ENCODE measurements at regions not wholly inside any gene's neighbourhood (a gene's known extent, or its start where the extent isn't known, plus 50 kb on each side); places are given as distances from the start of the nearest gene placed in this dataset.

GRCh38 chr2:38142627-38143026 is 66.7 kb upstream of the CYP1B1 start:
- TF ChIP-seq CTCF (conservative IDR thresholded peaks at IDR 0.05; ENCODE audit: low read depth in 2 of 2) (no peak), JUNB (IDR thresholded peaks at IDR 0.05; ENCODE audit: unreplicated experiment) (no peak), ZNF331 (CRISPR knock-in tag; IDR thresholded peaks at IDR 0.05; ENCODE audit: low read depth) (no peak), EZH2 (IDR thresholded peaks at IDR 0.05; ENCODE audit: low read depth, unreplicated experiment) (no peak), POLR2AphosphoS5 (IDR thresholded peaks at IDR 0.05; ENCODE audit: low read depth) (no peak), REST (IDR thresholded peaks at IDR 0.05; ENCODE audit: unreplicated experiment) (no peak), EZH2phosphoT487 (IDR thresholded peaks at IDR 0.05; ENCODE audit: unreplicated experiment) (no peak), STAT1 (IDR thresholded peaks at IDR 0.05; ENCODE audit: unreplicated experiment) (no peak), CREB1 (CRISPR knock-in tag; IDR thresholded peaks at IDR 0.05; ENCODE audit: low read depth) (no peak), ZNF114 (CRISPR knock-in tag; IDR thresholded peaks at IDR 0.05) (no peak), NANOG (IDR thresholded peaks at IDR 0.05; ENCODE audit: borderline replicate concordance) (no peak)
- TF ChIP-seq, protein P1, sequence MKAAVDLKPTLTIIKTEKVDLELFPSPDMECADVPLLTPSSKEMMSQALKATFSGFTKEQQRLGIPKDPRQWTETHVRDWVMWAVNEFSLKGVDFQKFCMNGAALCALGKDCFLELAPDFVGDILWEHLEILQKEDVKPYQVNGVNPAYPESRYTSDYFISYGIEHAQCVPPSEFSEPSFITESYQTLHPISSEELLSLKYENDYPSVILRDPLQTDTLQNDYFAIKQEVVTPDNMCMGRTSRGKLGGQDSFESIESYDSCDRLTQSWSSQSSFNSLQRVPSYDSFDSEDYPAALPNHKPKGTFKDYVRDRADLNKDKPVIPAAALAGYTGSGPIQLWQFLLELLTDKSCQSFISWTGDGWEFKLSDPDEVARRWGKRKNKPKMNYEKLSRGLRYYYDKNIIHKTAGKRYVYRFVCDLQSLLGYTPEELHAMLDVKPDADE (IDR thresholded peaks at IDR 0.05) = no peak
- TF ChIP-seq, protein P2, sequence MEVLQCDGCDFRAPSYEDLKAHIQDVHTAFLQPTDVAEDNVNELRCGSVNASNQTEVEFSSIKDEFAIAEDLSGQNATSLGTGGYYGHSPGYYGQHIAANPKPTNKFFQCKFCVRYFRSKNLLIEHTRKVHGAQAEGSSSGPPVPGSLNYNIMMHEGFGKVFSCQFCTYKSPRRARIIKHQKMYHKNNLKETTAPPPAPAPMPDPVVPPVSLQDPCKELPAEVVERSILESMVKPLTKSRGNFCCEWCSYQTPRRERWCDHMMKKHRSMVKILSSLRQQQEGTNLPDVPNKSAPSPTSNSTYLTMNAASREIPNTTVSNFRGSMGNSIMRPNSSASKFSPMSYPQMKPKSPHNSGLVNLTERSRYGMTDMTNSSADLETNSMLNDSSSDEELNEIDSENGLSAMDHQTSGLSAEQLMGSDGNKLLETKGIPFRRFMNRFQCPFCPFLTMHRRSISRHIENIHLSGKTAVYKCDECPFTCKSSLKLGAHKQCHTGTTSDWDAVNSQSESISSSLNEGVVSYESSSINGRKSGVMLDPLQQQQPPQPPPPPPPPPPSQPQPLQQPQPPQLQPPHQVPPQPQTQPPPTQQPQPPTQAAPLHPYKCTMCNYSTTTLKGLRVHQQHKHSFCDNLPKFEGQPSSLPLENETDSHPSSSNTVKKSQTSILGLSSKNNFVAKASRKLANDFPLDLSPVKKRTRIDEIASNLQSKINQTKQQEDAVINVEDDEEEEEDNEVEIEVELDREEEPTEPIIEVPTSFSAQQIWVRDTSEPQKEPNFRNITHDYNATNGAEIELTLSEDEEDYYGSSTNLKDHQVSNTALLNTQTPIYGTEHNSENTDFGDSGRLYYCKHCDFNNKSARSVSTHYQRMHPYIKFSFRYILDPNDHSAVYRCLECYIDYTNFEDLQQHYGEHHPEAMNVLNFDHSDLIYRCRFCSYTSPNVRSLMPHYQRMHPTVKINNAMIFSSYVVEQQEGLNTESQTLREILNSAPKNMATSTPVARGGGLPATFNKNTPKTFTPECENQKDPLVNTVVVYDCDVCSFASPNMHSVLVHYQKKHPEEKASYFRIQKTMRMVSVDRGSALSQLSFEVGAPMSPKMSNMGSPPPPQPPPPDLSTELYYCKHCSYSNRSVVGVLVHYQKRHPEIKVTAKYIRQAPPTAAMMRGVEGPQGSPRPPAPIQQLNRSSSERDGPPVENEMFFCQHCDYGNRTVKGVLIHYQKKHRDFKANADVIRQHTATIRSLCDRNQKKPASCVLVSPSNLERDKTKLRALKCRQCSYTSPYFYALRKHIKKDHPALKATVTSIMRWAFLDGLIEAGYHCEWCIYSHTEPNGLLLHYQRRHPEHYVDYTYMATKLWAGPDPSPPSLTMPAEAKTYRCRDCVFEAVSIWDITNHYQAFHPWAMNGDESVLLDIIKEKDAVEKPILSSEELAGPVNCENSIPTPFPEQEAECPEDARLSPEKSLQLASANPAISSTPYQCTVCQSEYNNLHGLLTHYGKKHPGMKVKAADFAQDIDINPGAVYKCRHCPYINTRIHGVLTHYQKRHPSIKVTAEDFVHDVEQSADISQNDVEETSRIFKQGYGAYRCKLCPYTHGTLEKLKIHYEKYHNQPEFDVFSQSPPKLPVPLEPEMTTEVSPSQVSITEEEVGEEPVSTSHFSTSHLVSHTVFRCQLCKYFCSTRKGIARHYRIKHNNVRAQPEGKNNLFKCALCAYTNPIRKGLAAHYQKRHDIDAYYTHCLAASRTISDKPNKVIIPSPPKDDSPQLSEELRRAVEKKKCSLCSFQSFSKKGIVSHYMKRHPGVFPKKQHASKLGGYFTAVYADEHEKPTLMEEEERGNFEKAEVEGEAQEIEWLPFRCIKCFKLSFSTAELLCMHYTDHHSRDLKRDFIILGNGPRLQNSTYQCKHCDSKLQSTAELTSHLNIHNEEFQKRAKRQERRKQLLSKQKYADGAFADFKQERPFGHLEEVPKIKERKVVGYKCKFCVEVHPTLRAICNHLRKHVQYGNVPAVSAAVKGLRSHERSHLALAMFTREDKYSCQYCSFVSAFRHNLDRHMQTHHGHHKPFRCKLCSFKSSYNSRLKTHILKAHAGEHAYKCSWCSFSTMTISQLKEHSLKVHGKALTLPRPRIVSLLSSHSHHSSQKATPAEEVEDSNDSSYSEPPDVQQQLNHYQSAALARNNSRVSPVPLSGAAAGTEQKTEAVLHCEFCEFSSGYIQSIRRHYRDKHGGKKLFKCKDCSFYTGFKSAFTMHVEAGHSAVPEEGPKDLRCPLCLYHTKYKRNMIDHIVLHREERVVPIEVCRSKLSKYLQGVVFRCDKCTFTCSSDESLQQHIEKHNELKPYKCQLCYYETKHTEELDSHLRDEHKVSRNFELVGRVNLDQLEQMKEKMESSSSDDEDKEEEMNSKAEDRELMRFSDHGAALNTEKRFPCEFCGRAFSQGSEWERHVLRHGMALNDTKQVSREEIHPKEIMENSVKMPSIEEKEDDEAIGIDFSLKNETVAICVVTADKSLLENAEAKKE (CRISPR knock-in tag; IDR thresholded peaks at IDR 0.05) = no peak

Data from GM23338 (cell line).